ENCODE measurements at regions not wholly inside any gene's neighbourhood (a gene's known extent, or its start where the extent isn't known, plus 50 kb on each side); places are given as distances from the start of the nearest gene placed in this dataset.

GRCh38 chr5:2011481-2012411 lies 129.0 kb upstream of the IRX4 start:
- DNase-seq (ENCODE audit: low spot score) = no peak

GRCh38 chr5:2010940-2011339 lies 128.2 kb upstream of the IRX4 start:
- no peak for DNase-seq (ENCODE audit: low spot score)

GRCh38 chr5:2009986-2010914 lies 127.5 kb upstream of the IRX4 start:
- DNase-seq (ENCODE audit: low spot score) = no peak

GRCh38 chr5:2008851-2009629 lies 126.3 kb upstream of the IRX4 start:
- no peak for DNase-seq (ENCODE audit: low spot score)

DNA sequence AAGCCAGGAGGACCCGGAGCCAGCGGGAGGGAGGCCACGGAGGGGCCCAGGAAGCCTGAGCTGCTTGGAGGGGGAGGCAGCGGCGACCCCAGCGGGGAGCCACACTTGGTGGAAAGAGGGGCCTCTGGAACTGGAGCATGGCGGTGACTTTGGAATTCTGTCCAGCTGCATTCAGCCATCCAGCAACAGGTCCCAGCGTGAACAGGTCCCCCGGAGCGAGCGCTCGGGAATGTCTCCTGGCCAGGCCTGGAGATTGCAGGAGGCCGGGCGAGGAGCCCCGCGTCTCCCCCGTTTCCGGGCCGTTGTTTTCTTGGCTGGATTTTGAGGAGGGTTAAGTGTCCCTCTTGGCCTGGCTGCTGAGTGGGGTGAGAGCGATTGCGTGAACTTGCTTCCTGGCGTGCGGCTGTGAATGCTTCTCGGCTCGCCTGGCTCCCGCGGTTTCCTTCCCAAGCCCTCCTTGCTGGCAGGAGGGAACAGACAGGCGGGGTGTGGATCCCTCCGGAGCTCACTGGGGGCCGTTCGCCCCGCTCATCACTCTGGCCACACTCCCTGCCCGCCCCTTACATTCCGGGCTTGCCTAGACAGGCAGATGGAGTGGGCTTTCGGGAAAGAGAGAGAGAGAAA lies 125.3 kb upstream of the IRX4 start:
- DNase-seq (ENCODE audit: low spot score) = no peak

GRCh38 chr5:2007496-2007877 lies 124.8 kb upstream of the IRX4 start:
- DNase-seq (ENCODE audit: low spot score) = no peak

GRCh38 chr5:2006971-2007291 lies 124.2 kb upstream of the IRX4 start:
- DNase-seq (ENCODE audit: low spot score) = no peak

DNA sequence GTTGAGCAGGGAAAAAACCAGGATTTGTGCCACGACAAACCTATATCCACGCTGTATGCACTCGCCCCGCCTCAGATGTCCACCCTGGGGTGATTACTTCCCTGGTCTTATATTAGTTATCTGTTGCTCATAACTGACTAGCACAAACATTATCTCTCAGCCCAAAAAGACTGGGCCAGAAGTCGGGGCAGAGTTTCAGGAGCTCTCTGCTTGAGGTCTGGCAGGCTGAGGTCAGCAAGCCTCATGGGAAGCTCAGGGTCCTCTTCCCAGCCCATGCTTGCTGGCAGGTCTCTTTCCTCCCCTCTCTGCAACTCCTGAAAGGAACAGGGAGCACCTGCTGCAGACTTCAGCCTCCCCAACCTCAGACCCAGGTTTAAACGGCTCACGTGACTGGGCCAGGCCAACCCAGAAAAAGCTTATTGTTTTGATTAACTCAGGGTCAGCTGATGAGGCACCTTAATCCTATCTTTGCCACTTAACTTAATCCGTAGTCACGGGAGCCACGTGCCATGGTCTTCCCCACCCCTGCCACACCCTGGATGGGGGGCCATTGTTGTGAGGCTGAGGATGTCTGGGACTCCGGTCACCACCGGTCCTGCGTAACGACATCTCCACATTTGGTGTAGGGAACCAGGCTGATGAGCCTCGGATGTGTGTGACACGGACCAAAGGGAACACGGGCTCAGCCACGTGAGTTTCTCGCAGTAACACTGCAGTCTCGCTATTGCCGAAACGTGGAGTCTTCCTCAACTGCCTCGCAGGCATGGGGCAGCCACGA lies 123.7 kb upstream of the IRX4 start:
- DNase-seq (ENCODE audit: low spot score) = no peak

GRCh38 chr5:2005101-2006041 lies 122.6 kb upstream of the IRX4 start:
- DNase-seq (ENCODE audit: low spot score) = no peak

- DNase-seq (ENCODE audit: low spot score) = no peak
Observed at GRCh38 chr5:2003690-2004365, 121.1 kb upstream of the IRX4 start.

DNA sequence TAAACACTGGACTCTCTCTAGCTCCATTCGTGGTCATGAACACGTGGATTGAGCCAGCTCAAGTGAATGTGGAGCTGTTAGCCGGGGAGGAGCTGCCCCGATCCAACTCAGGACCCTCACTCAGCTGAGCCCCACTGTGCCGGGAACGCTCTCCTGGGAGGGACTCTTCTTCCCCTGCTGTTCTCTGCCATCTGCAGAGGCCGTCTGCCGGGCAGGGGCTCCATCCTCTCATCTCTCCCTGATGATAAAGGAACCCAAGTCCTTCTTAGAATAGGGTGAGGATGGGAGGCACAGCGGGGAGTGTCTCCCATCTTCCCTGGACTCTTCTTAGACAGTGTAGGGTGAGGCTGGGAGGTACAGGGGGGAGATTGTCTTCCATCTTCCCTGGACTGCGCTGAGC lies 120.5 kb upstream of the IRX4 start:
- DNase-seq (ENCODE audit: low spot score) = no peak

- no peak for DNase-seq (ENCODE audit: low spot score)
Observed at GRCh38 chr5:2001300-2001699, 118.6 kb upstream of the IRX4 start.

- DNase-seq (ENCODE audit: low spot score) = no peak
Observed at GRCh38 chr5:2000591-2000990, 117.9 kb upstream of the IRX4 start.

GRCh38 chr5:1999794-2000193 lies 117.1 kb upstream of the IRX4 start:
- DNase-seq (ENCODE audit: low spot score) = no peak

GRCh38 chr5:1998716-1999317 lies 116.1 kb upstream of the IRX4 start:
- DNase-seq (ENCODE audit: low spot score) = no peak

DNA sequence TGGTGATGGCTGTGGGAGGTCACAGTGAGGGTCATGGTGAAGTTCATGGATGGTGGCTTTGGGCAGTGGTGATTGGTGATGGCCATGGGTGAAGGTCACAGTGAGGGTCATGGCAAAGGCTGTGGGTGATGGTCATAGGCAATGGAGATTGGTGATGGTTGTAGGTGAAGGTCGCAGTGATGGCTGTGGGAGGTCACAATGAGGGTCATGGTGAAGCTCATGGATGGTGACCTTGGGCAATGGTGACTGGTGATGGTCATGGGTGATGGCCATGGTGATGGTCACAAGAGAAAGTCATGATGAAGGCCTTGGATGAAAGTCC lies 115.6 kb upstream of the IRX4 start:
- DNase-seq (ENCODE audit: low spot score) = no peak

- DNase-seq (ENCODE audit: low spot score) = no peak
Observed at GRCh38 chr5:1997640-1998347, 115.1 kb upstream of the IRX4 start.

- DNase-seq (ENCODE audit: low spot score) = no peak
Observed at GRCh38 chr5:1995491-1995890, 112.8 kb upstream of the IRX4 start.
